Stimulated activated naive CD4-positive, alpha-beta T cell (primary cell): ENCODE measurements at regions not wholly inside any gene's neighbourhood (a gene's known extent, or its start where the extent isn't known, plus 50 kb on each side); places are given as distances from the start of the nearest gene placed in this dataset.
A peak's percentile ranks its signal among the peaks of the same experiment; 100 is the strongest.

Experiments
- DNase-seq, 6 experiments: peaks; one replicate each; lab custom pipeline; 2025; lab: John Stamatoyannopoulos, UW

DNA sequence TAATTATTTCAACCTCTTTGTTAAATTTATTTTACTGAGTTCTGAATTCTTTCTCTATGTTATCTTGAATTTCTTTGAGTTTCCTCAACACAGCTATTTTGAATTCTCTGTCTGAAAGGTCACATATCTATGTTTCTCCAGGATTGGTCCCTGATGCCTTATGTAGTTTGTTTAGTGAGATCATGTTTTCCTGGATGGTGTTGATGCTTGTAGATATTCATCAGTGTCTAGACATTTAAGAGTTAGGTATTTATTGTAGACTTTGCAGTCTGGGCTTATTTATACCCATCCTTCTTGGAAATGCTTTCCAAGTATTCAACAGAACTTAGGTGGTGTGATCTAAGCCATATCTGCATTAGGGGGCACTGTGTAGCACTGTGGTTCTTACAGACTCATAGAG lies 70.2 kb upstream of the SLC27A6 start:
- DNase-seq, result no peak

DNA sequence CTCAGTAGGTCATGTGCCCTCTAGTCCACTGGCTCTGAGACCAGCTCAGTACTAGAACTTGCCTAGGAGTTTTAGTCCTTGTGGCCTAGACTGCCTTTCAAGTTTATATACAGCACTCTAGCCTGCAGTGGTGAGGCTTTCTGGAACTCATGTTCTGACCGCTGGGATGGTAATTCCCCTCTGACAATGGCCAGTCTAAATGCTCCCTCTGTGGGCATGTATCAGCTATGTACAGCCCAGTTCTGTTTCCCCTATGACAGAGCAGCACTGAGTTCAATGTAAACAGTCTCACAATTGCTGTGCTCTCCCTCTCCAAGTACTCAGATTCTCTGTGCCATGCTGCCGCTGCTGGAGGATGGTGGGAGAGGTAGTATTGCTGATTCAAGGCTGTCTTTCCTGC lies 68.6 kb upstream of the SLC27A6 start:
- no peak for DNase-seq

DNA sequence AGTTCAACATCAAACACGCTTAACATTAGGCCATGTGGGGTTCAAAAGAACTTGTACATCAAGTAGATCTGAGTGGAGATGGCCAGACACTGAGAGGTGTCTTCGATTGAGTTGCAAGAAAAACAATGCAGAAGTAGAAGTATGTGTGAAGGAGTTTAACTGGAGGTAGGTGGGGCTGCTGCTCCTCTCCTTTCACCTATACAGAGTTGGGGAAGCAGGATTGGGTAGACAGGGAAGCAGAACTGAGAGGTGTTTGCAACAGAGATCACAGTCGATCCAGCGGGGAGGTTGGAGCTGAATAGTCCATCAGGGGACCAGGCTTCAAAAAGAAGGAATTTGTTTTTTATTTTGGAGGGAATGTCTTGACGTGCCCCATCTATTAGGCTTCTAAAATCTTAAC lies 61.7 kb upstream of the SLC27A6 start:
- no peak for DNase-seq

DNA sequence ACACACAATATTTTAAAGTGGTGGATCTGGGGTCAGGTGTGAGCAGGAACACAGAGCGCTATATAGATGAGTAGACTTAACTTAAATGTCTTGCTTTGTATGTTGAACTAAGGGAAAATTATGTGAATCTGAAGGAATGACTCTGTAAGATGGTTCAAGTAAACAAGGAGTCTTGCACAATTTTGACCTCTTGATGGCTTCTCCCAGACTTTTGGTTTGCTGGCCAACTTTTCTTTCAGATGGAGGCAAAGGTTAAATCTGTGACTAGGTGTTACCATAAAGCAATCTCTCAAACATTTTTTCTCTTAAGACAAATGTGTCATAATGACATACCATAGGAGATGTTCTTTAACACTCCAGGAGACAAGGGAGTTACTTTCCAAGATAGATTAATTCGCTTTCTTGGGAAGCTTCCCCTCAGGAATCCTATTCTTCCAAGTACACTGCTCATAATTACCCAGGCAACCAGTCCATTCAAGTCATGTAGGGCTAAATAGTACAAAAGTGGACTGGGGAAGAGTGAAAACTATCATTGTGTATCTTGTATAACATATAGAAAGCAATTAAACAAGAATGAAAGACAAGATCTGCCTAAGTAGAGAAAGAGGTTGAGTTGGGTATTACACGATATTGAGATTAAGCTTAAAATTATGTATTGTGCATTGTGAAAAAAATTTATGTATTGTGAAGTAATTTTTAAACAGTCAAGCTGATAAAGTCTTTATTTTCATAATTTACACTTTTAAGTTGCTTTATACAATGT lies 60.3 kb upstream of the SLC27A6 start:
- DNase-seq, result no peak

DNA sequence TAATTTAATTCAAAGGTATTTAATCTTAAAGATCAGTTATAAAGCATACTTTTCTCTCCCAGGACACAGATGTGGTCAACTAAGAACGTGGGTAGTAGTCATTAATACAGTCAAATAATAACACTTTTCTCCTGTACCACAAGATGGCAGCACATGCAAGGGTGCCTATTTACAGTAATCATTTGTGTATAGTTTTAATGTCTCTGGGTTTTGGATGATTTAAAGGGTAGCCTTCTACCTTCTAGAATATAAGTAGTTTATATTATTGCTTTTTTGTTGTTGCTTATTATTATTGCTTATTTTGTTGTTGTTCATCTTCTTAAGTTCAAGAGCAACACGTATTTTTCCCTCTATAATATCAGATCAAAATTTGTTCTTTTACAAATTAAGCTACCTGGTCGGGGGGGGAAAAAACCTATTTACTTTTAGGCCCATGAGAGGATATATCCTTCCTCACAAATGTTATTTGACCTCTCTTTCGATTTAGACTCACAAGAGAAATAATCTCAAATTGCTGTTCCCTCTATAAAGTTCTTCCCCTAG lies 59.6 kb upstream of the SLC27A6 start:
- peak in 5 of 6 experiments; percentile 1 to 34 (median 13) for DNase-seq

DNA sequence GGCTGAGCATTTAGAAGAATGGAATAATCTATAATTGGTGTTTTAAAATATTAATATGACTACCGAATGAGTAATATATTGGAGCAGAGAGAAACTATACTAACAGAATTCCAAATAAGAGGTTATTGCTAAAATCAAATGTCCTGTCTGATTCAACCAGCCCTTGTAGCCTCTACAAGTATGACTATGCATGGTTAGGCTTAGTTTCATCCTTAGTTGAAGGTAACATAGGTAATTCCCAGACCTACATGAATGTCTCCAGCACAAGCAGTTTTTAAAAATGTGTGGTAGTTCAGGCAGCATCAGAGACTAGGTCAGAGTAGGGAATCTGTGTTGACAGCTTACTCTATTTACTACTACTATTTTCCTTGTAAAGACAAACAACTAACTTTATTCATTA lies 51.7 kb upstream of the SLC27A6 start:
- no peak for DNase-seq
